DND-41 (cell line): ENCODE measurements at regions not wholly inside any gene's neighbourhood (a gene's known extent, or its start where the extent isn't known, plus 50 kb on each side); places are given as distances from the start of the nearest gene placed in this dataset.

Experiments
- CTCF ChIP-seq: IDR thresholded peaks from 2 replicates; pipeline ENCODE4 v1.5.1; 2012; ENCODE audit warnings: borderline replicate concordance, low read length, moderate library complexity, mild to moderate bottlenecking; ENCODE audit not compliant: poor library complexity, severe bottlenecking; ENCODE audit errors: extremely low read depth
- EZH2 ChIP-seq: IDR thresholded peaks from 3 replicates; pipeline ENCODE4 v1.6.1; 2012; ENCODE audit warnings: borderline replicate concordance, low read depth, mild to moderate bottlenecking, moderate library complexity, low read length, inconsistent platforms; ENCODE audit not compliant: severe bottlenecking

GRCh38 chr1:173403996-173404395, 73.1 kb upstream of the PRDX6 start:
- TF ChIP-seq CTCF (no peak), EZH2 (no peak)
